ENCODE measurements at regions not wholly inside any gene's neighbourhood (a gene's known extent, or its start where the extent isn't known, plus 50 kb on each side); places are given as distances from the start of the nearest gene placed in this dataset.

- no peak for ATAC-seq
- intact Hi-C loops (cut with DNase I, micrococcal nuclease) = no loop called here
- DNase-seq = no peak
Measured at GRCh38 chr2:183575481-183575880, 451.2 kb downstream of the NUP35 start.

- intact Hi-C loops (cut with DNase I, micrococcal nuclease) = no loop called here
- DNase-seq = no peak
- no peak for ATAC-seq
Measured at GRCh38 chr2:183579686-183580085, 455.4 kb downstream of the NUP35 start.

GRCh38 chr2:183592271-183592670 lies 468.0 kb downstream of the NUP35 start:
- intact Hi-C loops (cut with DNase I, micrococcal nuclease) = no loop called here
- no peak for ATAC-seq
- no peak for DNase-seq

- DNase-seq (no peak), ATAC-seq (no peak)
- intact Hi-C loops (cut with DNase I, micrococcal nuclease) = no loop called here
Measured at GRCh38 chr2:183594150-183594549, 469.9 kb downstream of the NUP35 start.

- intact Hi-C loops (cut with DNase I, micrococcal nuclease) = no loop called here
- no peak for DNase-seq
- no peak for ATAC-seq
Measured at GRCh38 chr2:183597841-183598240, 473.6 kb downstream of the NUP35 start.

- DNase-seq (no peak), ATAC-seq (no peak)
- intact Hi-C loops (cut with DNase I, micrococcal nuclease) = no loop called here
Measured at GRCh38 chr2:183604065-183604464, 479.8 kb downstream of the NUP35 start.

GRCh38 chr2:183605440-183605839 lies 481.2 kb downstream of the NUP35 start:
- DNase-seq (no peak), ATAC-seq (peak; percentile 70)
- intact Hi-C loops (cut with DNase I, micrococcal nuclease) = no loop called here

- DNase-seq (no peak), ATAC-seq (no peak)
- intact Hi-C loops (cut with DNase I, micrococcal nuclease) = no loop called here
Measured at GRCh38 chr2:183606022-183606717, 481.9 kb downstream of the NUP35 start.

- intact Hi-C loops (cut with DNase I, micrococcal nuclease) = no loop called here
- ATAC-seq (peak; percentile 58), DNase-seq (no peak)
Measured at GRCh38 chr2:183606718-183607085, 482.5 kb downstream of the NUP35 start.

- ATAC-seq = no peak
- intact Hi-C loops (cut with DNase I, micrococcal nuclease) = no loop called here
- no peak for DNase-seq
Measured at GRCh38 chr2:183607995-183608394, 483.8 kb downstream of the NUP35 start.

GRCh38 chr2:183608747-183609146 lies 484.5 kb downstream of the NUP35 start:
- intact Hi-C loops (cut with DNase I, micrococcal nuclease) = no loop called here
- ATAC-seq = no peak
- DNase-seq = no peak

- no peak for ATAC-seq
- DNase-seq = no peak
- intact Hi-C loops (cut with DNase I, micrococcal nuclease) = no loop called here
Measured at GRCh38 chr2:183610724-183611123, 486.5 kb downstream of the NUP35 start.

GRCh38 chr2:183614799-183615435 lies 490.7 kb downstream of the NUP35 start:
- ATAC-seq = no peak
- DNase-seq = no peak
- intact Hi-C loops (cut with DNase I, micrococcal nuclease) = no loop called here

- ATAC-seq (no peak), DNase-seq (no peak)
- intact Hi-C loops (cut with DNase I, micrococcal nuclease) = no loop called here
Measured at GRCh38 chr2:183623227-183623626, 499.0 kb downstream of the NUP35 start.

GRCh38 chr2:183630964-183631363 lies 506.7 kb downstream of the NUP35 start:
- intact Hi-C loops (cut with DNase I, micrococcal nuclease) = no loop called here
- DNase-seq = no peak
- ATAC-seq = no peak

- DNase-seq = no peak
- intact Hi-C loops (cut with DNase I, micrococcal nuclease) = no loop called here
- no peak for ATAC-seq
Measured at GRCh38 chr2:183656121-183656520, 531.9 kb downstream of the NUP35 start.

GRCh38 chr2:183665425-183665824 lies 541.2 kb downstream of the NUP35 start:
- DNase-seq (peak in 1 of 2 donors; percentile 21), ATAC-seq (peak; percentile 92)
- intact Hi-C loops (cut with DNase I, micrococcal nuclease) = no loop called here

- DNase-seq (no peak), ATAC-seq (no peak)
- intact Hi-C loops (cut with DNase I, micrococcal nuclease) = no loop called here
Measured at GRCh38 chr2:183666031-183666430, 541.8 kb downstream of the NUP35 start.

GRCh38 chr2:183671233-183671632 lies 547.0 kb downstream of the NUP35 start:
- no peak for DNase-seq
- intact Hi-C loops (cut with DNase I, micrococcal nuclease) = no loop called here
- no peak for ATAC-seq

- ATAC-seq = no peak
Measured at GRCh38 chr2:183678908-183679307, 554.7 kb downstream of the NUP35 start.

GRCh38 chr2:183680573-183680972 lies 556.3 kb downstream of the NUP35 start:
- intact Hi-C loops (cut with DNase I, micrococcal nuclease) = no loop called here
- ATAC-seq (no peak), DNase-seq (no peak)

More at GRCh38 chr2:183678908-183679307, 554.7 kb downstream of the NUP35 start:
- DNase-seq = no peak
- intact Hi-C loops (cut with DNase I, micrococcal nuclease) = no loop called here

All from left colon (tissue), 2 donors.